ENCODE measurements at regions not wholly inside any gene's neighbourhood (a gene's known extent, or its start where the extent isn't known, plus 50 kb on each side); places are given as distances from the start of the nearest gene placed in this dataset.

DNA sequence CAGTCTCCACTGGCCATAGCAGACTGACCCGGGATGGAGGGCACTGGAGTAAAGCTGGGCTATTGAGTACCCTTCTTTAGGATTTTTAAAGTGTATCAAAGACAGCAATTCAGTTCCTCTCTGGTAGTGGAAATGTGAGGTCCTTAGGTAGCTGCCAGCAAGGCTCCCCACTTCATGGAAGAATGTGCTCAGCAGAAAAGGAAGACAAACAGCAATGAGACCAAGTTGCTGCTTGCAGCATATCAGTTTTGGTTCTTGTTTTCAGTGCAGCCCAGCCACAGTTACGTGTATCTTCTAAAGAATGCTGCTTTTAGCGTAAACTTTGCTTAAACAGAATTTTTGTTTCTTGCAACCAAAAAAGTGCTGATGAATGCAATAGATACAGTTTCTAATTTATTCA, 374.0 kb upstream of the CBLB start:
- FAIRE-seq (peak; percentile 65), DNase-seq (ENCODE audit: extremely low spot score, insufficient read length, low read depth) (no peak)

DNA sequence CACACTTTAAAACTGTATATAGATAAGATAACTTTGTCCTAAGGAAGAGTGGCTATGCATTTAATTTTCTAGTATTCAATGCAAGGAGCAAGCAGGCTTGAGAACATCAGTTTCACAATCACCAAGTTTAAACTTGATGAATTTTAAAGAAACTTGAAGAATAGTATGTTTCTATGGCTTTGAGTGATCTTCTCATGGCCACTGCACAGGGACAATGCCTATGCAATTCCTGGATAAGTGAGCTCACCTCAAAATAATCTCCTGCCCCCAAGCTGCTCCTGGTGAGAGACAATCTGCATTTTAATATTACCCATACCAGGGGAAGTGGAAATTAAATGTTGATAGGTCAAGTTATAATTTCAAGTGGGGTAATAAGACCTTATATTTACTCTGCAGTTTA, 376.6 kb upstream of the CBLB start:
- FAIRE-seq (no peak), DNase-seq (ENCODE audit: extremely low spot score, insufficient read length, low read depth) (no peak)

- DNase-seq (ENCODE audit: extremely low spot score, insufficient read length, low read depth), result no peak
- peak; percentile 67 for FAIRE-seq
Observed at GRCh38 chr3:106247902-106248684, 379.3 kb upstream of the CBLB start.

DNA sequence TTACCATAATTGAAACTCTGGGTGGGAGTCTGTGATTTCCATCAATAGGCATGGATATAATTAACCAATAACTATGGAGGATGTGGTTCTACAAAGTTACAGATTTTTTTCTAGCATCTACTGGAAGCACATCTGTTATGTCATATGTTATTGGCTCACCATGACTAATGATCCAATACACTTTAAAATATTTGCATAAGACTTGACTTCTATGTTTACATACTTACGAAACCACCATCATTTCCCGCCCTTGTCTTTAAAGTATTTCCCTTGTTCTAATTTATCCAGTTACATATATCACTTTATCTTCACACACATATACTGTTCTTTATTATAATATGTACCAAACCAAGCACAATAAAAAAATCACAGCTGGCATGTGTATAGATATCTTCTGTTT, 380.3 kb upstream of the CBLB start:
- DNase-seq (ENCODE audit: extremely low spot score, insufficient read length, low read depth) (no peak), FAIRE-seq (no peak)

DNA sequence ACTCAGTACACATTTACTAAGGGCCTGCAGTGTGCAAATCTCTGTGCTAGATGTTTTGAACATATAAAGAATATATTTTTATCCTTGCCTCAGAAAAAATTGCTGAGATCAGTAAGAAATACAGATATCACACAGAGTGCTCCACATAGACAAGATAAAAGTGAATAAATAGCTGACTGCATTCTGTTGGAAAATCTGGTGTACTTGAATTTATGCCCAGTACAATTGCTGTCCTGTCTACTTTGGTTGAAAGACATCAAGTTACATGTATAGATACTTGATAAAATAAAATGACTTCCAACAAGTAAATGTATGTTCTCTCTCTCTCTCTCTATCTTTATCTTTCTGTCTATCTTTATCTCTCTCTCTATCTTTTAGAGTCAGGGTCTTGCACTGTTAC, 381.2 kb upstream of the CBLB start:
- DNase-seq (ENCODE audit: extremely low spot score, insufficient read length, low read depth) (no peak), FAIRE-seq (no peak)

- FAIRE-seq (peak; percentile 59), DNase-seq (ENCODE audit: extremely low spot score, insufficient read length, low read depth) (no peak)
Observed at GRCh38 chr3:106251160-106251892, 382.5 kb upstream of the CBLB start.

DNA sequence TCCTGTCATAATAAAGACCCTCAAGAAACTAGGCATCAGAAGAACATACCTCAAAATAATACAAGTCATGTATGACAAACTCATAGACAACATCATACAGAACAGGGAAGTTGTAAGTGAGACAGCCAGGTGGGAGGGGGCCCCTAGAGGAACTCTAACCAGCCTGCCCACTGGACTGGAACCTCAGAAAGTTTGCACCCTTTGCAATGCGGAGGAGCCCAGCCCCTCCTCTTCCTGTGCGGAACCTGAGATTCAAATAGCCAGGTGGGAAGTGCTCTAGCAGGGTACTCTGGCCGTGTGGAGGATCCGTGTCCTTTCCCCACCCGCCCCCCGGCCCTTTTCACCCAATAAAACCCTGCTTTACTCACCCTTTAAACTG, 387.0 kb upstream of the CBLB start:
- FAIRE-seq (peak; percentile 98), DNase-seq (ENCODE audit: extremely low spot score, insufficient read length, low read depth) (peak; percentile 17)

DNA sequence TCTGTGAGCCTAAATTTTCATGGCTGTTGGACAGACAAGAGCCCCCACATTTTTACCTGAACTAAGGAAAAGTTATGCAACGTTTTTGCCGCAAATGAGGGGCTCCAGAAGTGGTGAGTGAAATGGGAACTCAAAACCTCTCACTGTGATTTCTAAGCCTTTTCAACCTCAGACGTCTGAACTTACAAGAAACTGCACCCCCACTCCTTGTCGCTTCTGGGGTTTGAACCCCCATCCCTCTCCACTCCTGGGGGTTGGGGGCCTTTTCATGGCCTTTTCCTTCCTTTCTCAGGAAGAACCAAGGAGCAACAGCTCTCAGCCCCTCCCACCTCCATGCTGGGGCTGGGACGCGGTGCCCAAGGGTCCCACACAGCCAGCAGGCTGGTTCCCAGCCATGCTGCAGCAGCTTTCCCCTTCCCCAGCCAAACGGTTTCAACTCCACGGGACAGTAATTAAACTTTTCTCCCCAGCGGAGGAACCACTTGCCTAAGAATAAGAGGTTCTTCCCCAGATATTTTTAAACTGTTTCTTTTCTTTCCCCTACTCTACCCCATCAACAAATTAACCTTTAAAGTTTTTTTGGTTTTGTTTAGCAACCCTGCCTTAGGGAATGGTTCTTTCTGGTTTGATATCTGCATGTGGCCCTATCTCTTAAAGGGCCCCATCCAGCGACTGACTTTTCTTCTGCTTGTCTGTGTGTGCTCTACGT, 387.6 kb upstream of the CBLB start:
- no peak for FAIRE-seq
- no peak for DNase-seq (ENCODE audit: extremely low spot score, insufficient read length, low read depth)

- FAIRE-seq (peak; percentile 80), DNase-seq (ENCODE audit: extremely low spot score, insufficient read length, low read depth) (no peak)
Observed at GRCh38 chr3:106257172-106257571, 388.4 kb upstream of the CBLB start.

DNA sequence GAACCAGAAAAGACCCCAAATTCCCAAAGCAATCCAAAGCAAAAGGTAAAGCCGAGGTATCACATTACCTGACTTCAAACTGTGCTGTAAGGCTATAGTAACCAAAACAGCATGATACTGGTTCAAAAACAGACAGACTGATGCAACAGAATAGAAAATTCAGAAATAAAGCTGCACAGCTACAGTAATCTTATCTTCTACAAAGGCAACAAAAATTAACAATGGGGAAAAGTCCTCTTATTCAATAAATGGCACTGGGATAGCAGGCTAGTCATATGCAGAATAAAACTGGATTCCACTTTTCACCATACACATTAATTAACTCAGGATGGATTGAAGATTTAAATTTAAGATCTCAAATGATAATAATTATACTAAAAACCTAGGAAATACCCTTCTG, 392.6 kb upstream of the CBLB start:
- DNase-seq (ENCODE audit: extremely low spot score, insufficient read length, low read depth) (no peak), FAIRE-seq (no peak)

DNA sequence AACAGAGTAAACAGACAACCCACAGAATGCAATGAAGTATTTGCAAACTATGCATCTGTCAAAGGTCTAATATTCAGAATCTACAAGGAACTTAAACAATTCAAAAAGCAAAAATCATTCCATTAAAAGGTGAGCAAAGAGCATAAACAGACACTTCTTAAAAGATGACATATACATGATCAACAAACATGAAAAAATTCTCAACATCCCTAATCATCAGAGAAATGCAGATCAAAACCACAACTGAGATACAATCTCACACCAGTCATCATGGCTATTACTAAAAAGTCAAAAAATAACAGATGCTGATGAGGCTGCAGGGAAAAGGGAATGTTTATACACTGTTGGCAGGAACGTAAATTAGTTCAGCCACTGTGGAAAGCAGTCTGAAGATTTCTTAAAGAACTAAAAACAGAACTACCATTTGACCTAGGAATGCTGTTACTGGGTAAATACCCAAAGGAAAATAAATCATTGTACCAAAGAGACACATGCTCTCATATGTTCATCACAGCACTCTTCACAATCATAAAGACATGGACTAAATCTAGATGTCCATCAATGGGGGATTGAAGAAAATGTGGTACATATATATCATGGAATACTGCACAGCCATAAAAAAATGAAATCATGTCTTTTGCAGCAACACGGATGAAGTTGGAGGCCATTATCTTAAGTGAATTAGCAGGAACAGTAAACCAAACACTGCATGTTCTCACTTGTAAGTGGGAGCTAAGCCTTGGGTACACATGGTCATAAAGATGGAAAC, 393.3 kb upstream of the CBLB start:
- FAIRE-seq (no peak), DNase-seq (ENCODE audit: extremely low spot score, insufficient read length, low read depth) (no peak)

DNA sequence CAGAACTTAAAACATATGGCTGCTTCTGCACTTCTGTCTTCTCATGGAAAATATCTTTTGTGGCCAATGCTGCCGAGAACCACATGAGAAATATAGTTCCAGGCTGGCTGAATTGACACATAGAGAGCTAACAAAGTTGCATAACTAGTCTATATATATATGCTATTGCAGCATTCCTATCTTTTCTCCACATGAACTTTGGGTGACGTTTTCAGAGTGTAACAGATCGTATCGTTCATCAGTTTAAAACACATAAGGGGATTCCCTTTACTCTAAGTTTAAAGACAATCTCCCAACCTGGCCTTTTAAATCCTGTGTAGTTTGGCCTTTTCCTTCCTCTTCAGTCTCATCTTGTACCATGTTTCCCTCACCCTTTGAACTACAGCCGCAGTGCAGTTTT, 394.2 kb upstream of the CBLB start:
- DNase-seq (ENCODE audit: extremely low spot score, insufficient read length, low read depth) (no peak), FAIRE-seq (no peak)

- DNase-seq (ENCODE audit: extremely low spot score, insufficient read length, low read depth) (no peak), FAIRE-seq (no peak)
Observed at GRCh38 chr3:106263546-106263945, 394.7 kb upstream of the CBLB start.

DNA sequence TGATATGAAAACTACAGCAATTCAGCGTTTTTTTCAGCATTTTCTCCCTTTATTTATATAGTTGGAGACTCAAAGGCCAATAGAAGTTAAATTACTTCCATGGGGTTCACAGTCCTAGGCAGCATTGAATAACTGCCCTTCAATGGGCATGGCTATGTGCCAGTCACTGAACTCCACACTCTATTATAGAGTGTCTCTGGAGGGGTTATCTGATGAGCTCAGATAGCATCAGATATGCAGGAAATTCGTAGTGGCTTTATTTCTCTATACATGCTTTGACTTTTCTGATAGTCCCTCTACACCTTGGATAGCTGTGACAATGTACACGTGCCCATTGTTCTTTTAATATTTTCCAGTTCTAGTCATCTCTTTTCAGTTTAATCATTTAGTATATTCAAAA, 396.9 kb upstream of the CBLB start:
- FAIRE-seq (no peak), DNase-seq (ENCODE audit: extremely low spot score, insufficient read length, low read depth) (no peak)

GRCh38 chr3:106268696-106269095, 399.9 kb upstream of the CBLB start:
- no peak for FAIRE-seq

DNA sequence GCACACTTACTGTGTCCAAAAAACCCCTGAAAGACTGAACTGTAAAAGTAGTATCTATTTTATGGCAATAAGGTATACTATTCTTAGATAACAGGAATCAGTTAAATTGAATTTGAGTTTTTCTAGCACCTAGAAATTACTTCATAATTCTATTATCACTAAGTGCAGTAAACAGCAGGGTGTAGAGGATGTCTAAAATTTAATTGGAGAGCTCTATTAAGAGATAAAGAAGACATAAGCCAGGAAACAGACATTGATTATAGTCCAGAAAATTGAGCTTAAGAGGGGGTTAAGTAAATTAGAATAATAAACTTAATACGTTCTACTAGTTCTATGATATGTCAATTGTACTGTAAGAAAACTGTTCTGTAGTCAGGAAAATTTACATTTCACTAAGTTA, 403.5 kb upstream of the CBLB start:
- FAIRE-seq (no peak), DNase-seq (ENCODE audit: extremely low spot score, insufficient read length, low read depth) (no peak)

More at GRCh38 chr3:106268696-106269095, 399.9 kb upstream of the CBLB start:
- DNase-seq (ENCODE audit: extremely low spot score, insufficient read length, low read depth), result no peak

DNA sequence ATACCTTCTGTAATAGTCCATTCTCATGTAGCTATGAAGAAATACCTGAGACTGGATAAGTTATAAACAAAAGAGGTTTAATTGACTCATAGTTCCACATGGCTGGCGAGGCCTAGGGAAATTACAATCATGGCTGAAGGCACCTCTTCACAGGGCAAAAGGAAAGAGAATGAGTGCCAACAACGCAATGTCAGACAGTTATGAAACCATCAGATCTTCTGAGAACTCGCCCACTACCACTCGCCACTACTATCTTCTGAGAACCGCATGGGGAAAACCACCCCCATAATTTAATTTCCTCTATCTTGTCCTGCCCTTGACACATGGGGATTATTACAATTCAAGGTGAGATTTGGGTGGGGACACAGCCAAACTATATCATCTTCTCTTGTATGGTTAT, 406.8 kb upstream of the CBLB start:
- DNase-seq (ENCODE audit: extremely low spot score, insufficient read length, low read depth), result no peak
- FAIRE-seq, result no peak

- FAIRE-seq, result no peak
- DNase-seq (ENCODE audit: extremely low spot score, insufficient read length, low read depth), result no peak
Observed at GRCh38 chr3:106276151-106276550, 407.3 kb upstream of the CBLB start.

DNA sequence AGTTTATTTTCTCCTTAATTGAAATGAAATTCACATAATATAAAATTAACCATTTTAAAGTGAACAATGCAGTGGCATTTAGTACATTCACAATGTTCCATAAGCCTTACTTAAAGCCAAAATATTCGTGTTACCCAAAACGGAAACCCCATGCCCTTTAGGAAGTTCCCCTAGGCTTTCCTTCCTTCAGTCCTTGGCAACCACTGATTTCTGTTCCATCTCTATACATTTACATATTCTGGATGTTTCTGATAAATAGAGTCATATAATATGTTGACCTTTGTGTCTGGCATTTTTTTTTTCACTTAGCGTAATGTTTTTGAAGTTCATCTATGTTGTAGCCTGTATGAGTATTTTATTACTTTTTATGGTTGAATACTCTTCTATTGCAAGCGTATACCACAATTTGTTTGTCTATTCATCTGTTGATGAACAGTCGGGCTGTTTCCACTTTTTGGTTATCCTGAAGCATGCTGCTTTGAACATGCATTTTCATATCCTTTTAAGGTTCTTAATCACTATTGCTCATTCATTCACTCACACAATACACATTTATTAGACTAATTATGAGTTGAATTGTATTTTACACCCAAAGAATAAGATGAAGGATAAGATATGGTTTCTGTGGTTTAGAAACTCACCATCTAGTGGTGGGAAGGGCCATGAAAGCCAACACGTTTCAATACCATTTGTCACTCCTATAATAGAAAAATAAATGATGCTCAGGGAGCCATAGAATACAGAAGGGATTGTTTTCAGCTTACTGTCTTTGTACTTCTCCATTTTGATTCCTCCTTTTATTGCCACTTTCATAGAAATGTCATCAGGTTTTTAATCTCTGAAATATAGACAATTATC, 408.2 kb upstream of the CBLB start:
- DNase-seq (ENCODE audit: extremely low spot score, insufficient read length, low read depth), result no peak
- FAIRE-seq, result peak; percentile 55
